Fibroblast of villous mesenchyme (primary cell): ENCODE measurements at regions not wholly inside any gene's neighbourhood (a gene's known extent, or its start where the extent isn't known, plus 50 kb on each side); places are given as distances from the start of the nearest gene placed in this dataset.

Source experiments
- DNase-seq: peaks from one replicate; pipeline ENCODE4 v3.0.0-alpha.2; 2010; ENCODE audit warnings: low read depth
- H3K4me3 ChIP-seq: 2 replicates; pipeline ENCODE4 v1.5.1; 2011; ENCODE audit warnings: low read depth, mild to moderate bottlenecking, low read length
- CTCF ChIP-seq: IDR thresholded peaks from 2 replicates; pipeline ENCODE4 v1.5.1; 2012; ENCODE audit warnings: low read depth, mild to moderate bottlenecking, low read length; ENCODE audit not compliant: insufficient read depth

DNA sequence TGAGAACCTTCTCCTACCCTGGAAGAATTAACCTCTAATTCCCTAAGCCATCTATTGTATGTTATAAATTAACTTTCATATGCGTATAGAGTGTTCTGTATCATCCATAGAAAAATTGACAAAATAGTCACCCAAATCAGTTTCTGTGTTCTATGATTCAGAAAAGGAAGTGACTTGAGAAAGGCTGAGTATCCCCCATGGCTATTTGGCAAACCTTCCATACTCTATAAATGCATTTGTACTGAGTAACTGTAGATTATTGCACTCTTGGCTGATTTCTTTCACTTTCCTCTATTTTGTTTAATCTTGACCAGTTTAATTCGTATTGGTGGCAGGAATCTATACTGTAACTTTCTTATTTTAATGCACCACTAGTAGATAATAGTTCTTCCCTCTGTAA is 182.2 kb downstream of the HTR7 start:
- peak; percentile 8 for DNase-seq
- H3K4me3 ChIP-seq: no peak overlapping the region
- TF ChIP-seq CTCF: no peak
